Lung (tissue), 11 donors: ENCODE measurements at regions not wholly inside any gene's neighbourhood (a gene's known extent, or its start where the extent isn't known, plus 50 kb on each side); places are given as distances from the start of the nearest gene placed in this dataset.

Experiments used
- ATAC-seq: fragments of 200-7000 bp; cut with Tn5 transposase; one replicate; pipeline ENCODE4 v1.9.1; 2020; ENCODE audit warnings: moderate number of reproducible peaks; ENCODE audit not compliant: insufficient read depth, low FRiP score
- DNase-seq, 3 donors: peaks; one replicate each; pipeline ENCODE4 v3.0.0-alpha.2; 2013 to 2017
- H3K27ac ChIP-seq, 2 donors: one replicate each; pipeline ENCODE4 v1.5.1; 2013; ENCODE audit warnings: mild to moderate bottlenecking in 2 of 2, moderate library complexity in 2 of 2, control low read depth in 1 of 2, inconsistent platforms in 1 of 2, low read depth in 1 of 2, low read length in 1 of 2
- H3K27me3 ChIP-seq, 3 donors: one replicate each; pipeline ENCODE4 v1.5.1; 2013; ENCODE audit warnings: low read length in 2 of 3; ENCODE audit not compliant: control insufficient read depth in 3 of 3, insufficient read depth in 3 of 3
- H3K36me3 ChIP-seq, 4 donors: one replicate each; pipeline ENCODE4 v1.5.1; 2013; ENCODE audit warnings: low read length in 4 of 4, mild to moderate bottlenecking in 1 of 4, moderate library complexity in 1 of 4; ENCODE audit not compliant: control insufficient read depth in 4 of 4, insufficient read depth in 4 of 4
- H3K4me1 ChIP-seq, 5 donors: one replicate each; pipeline ENCODE4 v1.5.1; 2013; ENCODE audit warnings: low read length in 5 of 5, mild to moderate bottlenecking in 2 of 5, moderate library complexity in 1 of 5; ENCODE audit not compliant: control insufficient read depth in 5 of 5, insufficient read depth in 5 of 5
- H3K4me3 ChIP-seq: one replicate; pipeline ENCODE4 v1.5.1; 2013; ENCODE audit warnings: mild to moderate bottlenecking, control low read depth, moderate library complexity
- H3K9ac ChIP-seq, 2 donors: one replicate each; pipeline ENCODE4 v1.5.1; 2013; ENCODE audit warnings: low read length in 2 of 2, control low read depth in 1 of 2; ENCODE audit not compliant: insufficient read depth in 1 of 2
- H3K9me3 ChIP-seq, 4 donors: one replicate each; pipeline ENCODE4 v1.5.1; 2013; ENCODE audit warnings: low read length in 3 of 4, mild to moderate bottlenecking in 1 of 4, moderate library complexity in 1 of 4; ENCODE audit not compliant: control insufficient read depth in 4 of 4, insufficient read depth in 3 of 4
- WGBS, 2 donors: extraction: QIAGEN DNeasy Blood & Tissue Kit; methylation state at CpG; one replicate each; pipeline ENCODE4 v1.1.7; 2013; 5-methylcytosine and 5-hydroxymethylcytosine counted together
- TF ChIP-seq, protein P1 (sequence below): IDR thresholded peaks from 2 replicates; pipeline ENCODE4 v1.5.1; 2012; ENCODE audit warnings: mild to moderate bottlenecking; ENCODE audit errors: control extremely low read depth, extremely low read depth
- donor health status: control.
- donor health status: control.
- donor health status: Bipolar disorder and iron deficiency.
- donor health status: healthy.
- donor health status: DM: yes; HTN: yes; CAD: no.

- Histone ChIP-seq H3K27me3 (peaks cover 0 to 34% (median 8%) of the 10 kb centered on the region in 3 donors), H3K27ac (no peak overlapping the region), H3K4me3 (no peak overlapping the region), H3K4me1 (peaks cover 0 to 9% (median 3%) of the 10 kb centered on the region in 5 donors), H3K9ac (no peak overlapping the region), H3K36me3 (no peaks in the 10 kb centered on the region), H3K9me3 (no peaks in the 10 kb centered on the region)
- TF ChIP-seq, protein P1, sequence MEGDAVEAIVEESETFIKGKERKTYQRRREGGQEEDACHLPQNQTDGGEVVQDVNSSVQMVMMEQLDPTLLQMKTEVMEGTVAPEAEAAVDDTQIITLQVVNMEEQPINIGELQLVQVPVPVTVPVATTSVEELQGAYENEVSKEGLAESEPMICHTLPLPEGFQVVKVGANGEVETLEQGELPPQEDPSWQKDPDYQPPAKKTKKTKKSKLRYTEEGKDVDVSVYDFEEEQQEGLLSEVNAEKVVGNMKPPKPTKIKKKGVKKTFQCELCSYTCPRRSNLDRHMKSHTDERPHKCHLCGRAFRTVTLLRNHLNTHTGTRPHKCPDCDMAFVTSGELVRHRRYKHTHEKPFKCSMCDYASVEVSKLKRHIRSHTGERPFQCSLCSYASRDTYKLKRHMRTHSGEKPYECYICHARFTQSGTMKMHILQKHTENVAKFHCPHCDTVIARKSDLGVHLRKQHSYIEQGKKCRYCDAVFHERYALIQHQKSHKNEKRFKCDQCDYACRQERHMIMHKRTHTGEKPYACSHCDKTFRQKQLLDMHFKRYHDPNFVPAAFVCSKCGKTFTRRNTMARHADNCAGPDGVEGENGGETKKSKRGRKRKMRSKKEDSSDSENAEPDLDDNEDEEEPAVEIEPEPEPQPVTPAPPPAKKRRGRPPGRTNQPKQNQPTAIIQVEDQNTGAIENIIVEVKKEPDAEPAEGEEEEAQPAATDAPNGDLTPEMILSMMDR, result no peak
- DNase-seq (no peak), ATAC-seq (no peak)
- WGBS, 2 donors, result 78 to 91% methylated on average over 5 of the region's 5 CpGs
These were observed 246.6 kb downstream of the TFCP2L1 start for GRCh38 chr2:121038431-121038830.

DNA sequence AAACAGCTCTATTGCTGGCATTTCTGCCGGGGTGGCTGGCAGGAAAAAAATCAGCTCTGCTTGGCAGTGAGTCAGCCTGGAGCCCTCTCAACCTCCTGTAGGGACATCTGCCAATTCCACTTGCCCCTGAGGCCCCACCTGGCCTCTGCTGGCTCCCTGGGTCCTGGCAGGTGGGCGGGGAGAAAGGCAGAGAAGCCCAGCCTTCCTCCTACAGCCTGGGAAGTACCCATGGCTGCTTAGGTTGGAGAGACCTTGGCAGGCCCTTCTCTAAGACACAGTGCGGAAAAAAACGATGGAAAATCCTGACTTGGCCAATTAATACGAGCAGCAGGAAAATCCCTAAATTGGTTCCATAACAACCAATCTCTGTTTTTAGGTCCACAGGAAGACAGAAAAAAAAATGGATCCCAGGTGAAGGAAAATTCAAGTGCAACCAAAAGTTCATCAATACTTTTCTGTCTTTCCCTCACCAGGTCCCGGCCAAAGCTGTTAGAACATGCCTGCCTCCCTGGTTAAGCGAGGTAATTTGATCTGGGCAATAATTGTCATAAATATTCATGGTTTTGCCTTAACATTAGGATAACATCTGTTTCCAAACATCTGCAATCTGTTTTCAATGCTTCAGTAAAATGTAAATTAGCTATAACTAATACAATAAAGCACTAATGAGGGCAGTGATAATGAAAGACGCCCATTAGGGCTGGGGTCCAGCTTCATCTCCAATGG, 245.9 kb downstream of the TFCP2L1 start:
- DNase-seq (peak in 2 of 3 donors; percentile 45 to 61), ATAC-seq (peak; percentile 73)
- H3K27me3 ChIP-seq, result peaks cover 0 to 28% (median 8%) of the 10 kb centered on the region in 3 donors
- no peaks in the 10 kb centered on the region for H3K36me3 ChIP-seq
- WGBS, 2 donors, result 68 to 77% methylated on average over 8 of the region's 8 CpGs
- no peak overlapping the region for H3K9ac ChIP-seq
- H3K4me1 ChIP-seq, result peaks cover 0 to 9% (median 3%) of the 10 kb centered on the region in 5 donors
- no peak overlapping the region for H3K27ac ChIP-seq
- no peaks in the 10 kb centered on the region for H3K9me3 ChIP-seq
- TF ChIP-seq, protein P1, result no peak
- H3K4me3 ChIP-seq, result no peak overlapping the region

DNA sequence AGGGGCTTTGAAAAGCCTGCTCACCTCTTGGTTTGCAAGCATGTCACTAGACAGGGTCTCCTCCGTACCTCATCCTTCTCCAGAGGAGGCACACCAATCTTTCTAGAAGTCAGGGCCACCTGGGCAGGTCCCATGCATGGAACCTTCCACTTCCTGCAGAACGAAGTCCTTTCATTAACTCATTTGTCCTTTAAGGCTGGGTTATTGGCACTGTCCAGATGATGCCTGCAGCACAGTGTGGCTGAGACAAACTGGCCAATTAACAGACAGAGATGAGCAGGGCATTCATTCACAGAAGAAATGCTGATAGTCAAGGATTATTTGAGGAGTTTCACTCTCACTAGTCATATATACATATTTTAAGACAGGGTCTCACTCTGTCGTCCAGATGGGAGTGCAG, 245.3 kb downstream of the TFCP2L1 start:
- Histone ChIP-seq H3K4me1 (peaks cover 0 to 9% (median 3%) of the 10 kb centered on the region in 5 donors), H3K4me3 (no peak overlapping the region), H3K9ac (no peak overlapping the region), H3K27ac (no peak overlapping the region), H3K36me3 (no peaks in the 10 kb centered on the region), H3K9me3 (no peaks in the 10 kb centered on the region), H3K27me3 (peaks cover 0 to 29% (median 4%) of the 10 kb centered on the region in 3 donors)
- 43 to 79% methylated on average over 3 of the region's 3 CpGs for WGBS, 2 donors
- no peak for DNase-seq
- TF ChIP-seq, protein P1, result no peak
- no peak for ATAC-seq
